ENCODE measurements at regions not wholly inside any gene's neighbourhood (a gene's known extent, or its start where the extent isn't known, plus 50 kb on each side); places are given as distances from the start of the nearest gene placed in this dataset.

- no peak overlapping the region for H3K4me2 ChIP-seq (ENCODE audit: low read length)
- no peaks in the 10 kb centered on the region for H3K4me1 ChIP-seq (ENCODE audit: insufficient read depth, low read length, severe bottlenecking)
- H3K9me3 ChIP-seq (ENCODE audit: low read length) = no peaks in the 10 kb centered on the region
- no peaks in the 10 kb centered on the region for H3K9me2 ChIP-seq (ENCODE audit: low read depth, low read length)
- no peaks in the 10 kb centered on the region for H3K27me3 ChIP-seq (ENCODE audit: insufficient read depth, low read length)
- no peak overlapping the region for H2AFZ ChIP-seq (ENCODE audit: low read length)
- H4K20me1 ChIP-seq (ENCODE audit: insufficient read depth, low read length) = no peaks in the 10 kb centered on the region
- H3K36me3 ChIP-seq (ENCODE audit: insufficient read depth, low read length) = no peaks in the 10 kb centered on the region
- H3K9ac ChIP-seq (ENCODE audit: low read length) = no peak overlapping the region
- no peaks in the 10 kb centered on the region for H3K79me2 ChIP-seq (ENCODE audit: insufficient read depth, low read length)
- no peak overlapping the region for H3K27ac ChIP-seq (ENCODE audit: low read depth, low read length, poor library complexity, severe bottlenecking)
- H3K4me3 ChIP-seq (ENCODE audit: low read depth, low read length, poor library complexity, severe bottlenecking) = no peak overlapping the region
- no peaks in the 10 kb centered on the region for H3F3A ChIP-seq (ENCODE audit: insufficient read depth, low read length)
- TF ChIP-seq CTCF (IDR thresholded peaks at IDR 0.05; ENCODE audit: low read length) = no peak
- no peak for TF ChIP-seq EZH2 (IDR thresholded peaks at IDR 0.05; ENCODE audit: borderline replicate concordance, low read length)
Observed at GRCh38 chrX:4971646-4972045, 1257.0 kb downstream of the NLGN4X start.

GRCh38 chrX:4964112-4964511 lies 1250.7 kb upstream of the PRKX start:
- Histone ChIP-seq H3K4me3 (ENCODE audit: low read depth, low read length, poor library complexity, severe bottlenecking) (no peak overlapping the region), H3K36me3 (ENCODE audit: insufficient read depth, low read length) (no peaks in the 10 kb centered on the region), H3K27ac (ENCODE audit: low read depth, low read length, poor library complexity, severe bottlenecking) (no peak overlapping the region), H3K9me3 (ENCODE audit: low read length) (no peaks in the 10 kb centered on the region), H3K79me2 (ENCODE audit: insufficient read depth, low read length) (no peaks in the 10 kb centered on the region), H3K4me1 (ENCODE audit: insufficient read depth, low read length, severe bottlenecking) (no peaks in the 10 kb centered on the region), H3K4me2 (ENCODE audit: low read length) (no peak overlapping the region), H3K9ac (ENCODE audit: low read length) (no peak overlapping the region), H4K20me1 (ENCODE audit: insufficient read depth, low read length) (no peaks in the 10 kb centered on the region), H3K27me3 (ENCODE audit: insufficient read depth, low read length) (no peaks in the 10 kb centered on the region), H2AFZ (ENCODE audit: low read length) (no peak overlapping the region), H3F3A (ENCODE audit: insufficient read depth, low read length) (no peaks in the 10 kb centered on the region), H3K9me2 (ENCODE audit: low read depth, low read length) (no peaks in the 10 kb centered on the region)
- TF ChIP-seq EZH2 (IDR thresholded peaks at IDR 0.05; ENCODE audit: borderline replicate concordance, low read length) (no peak), CTCF (IDR thresholded peaks at IDR 0.05; ENCODE audit: low read length) (no peak)

GRCh38 chrX:4963432-4963831 lies 1250.0 kb upstream of the PRKX start:
- Histone ChIP-seq H3K4me2 (ENCODE audit: low read length) (no peak overlapping the region), H3K36me3 (ENCODE audit: insufficient read depth, low read length) (no peaks in the 10 kb centered on the region), H3K9me3 (ENCODE audit: low read length) (no peaks in the 10 kb centered on the region), H3K9me2 (ENCODE audit: low read depth, low read length) (no peaks in the 10 kb centered on the region), H3K9ac (ENCODE audit: low read length) (no peak overlapping the region), H3K4me3 (ENCODE audit: low read depth, low read length, poor library complexity, severe bottlenecking) (no peak overlapping the region), H3K27ac (ENCODE audit: low read depth, low read length, poor library complexity, severe bottlenecking) (no peak overlapping the region), H3K79me2 (ENCODE audit: insufficient read depth, low read length) (no peaks in the 10 kb centered on the region), H2AFZ (ENCODE audit: low read length) (no peak overlapping the region), H3K27me3 (ENCODE audit: insufficient read depth, low read length) (no peaks in the 10 kb centered on the region), H4K20me1 (ENCODE audit: insufficient read depth, low read length) (no peaks in the 10 kb centered on the region), H3F3A (ENCODE audit: insufficient read depth, low read length) (no peaks in the 10 kb centered on the region), H3K4me1 (ENCODE audit: insufficient read depth, low read length, severe bottlenecking) (no peaks in the 10 kb centered on the region)
- TF ChIP-seq EZH2 (IDR thresholded peaks at IDR 0.05; ENCODE audit: borderline replicate concordance, low read length) (no peak), CTCF (IDR thresholded peaks at IDR 0.05; ENCODE audit: low read length) (no peak)

Measured in OCI-LY1 (cell line).